ENCODE measurements at regions not wholly inside any gene's neighbourhood (a gene's known extent, or its start where the extent isn't known, plus 50 kb on each side); places are given as distances from the start of the nearest gene placed in this dataset.
"Not testable (repeated sequence)": the region's sequence is repeated elsewhere in the genome, so short reads cannot be mapped to it uniquely, and the experiment has no call there.

GRCh38 chr15:22651179-22651578 is 135.3 kb upstream of the NIPA1 start:
- not testable (repeated sequence) for TF ChIP-seq BHLHE40 (IDR thresholded peaks at IDR 0.05; ENCODE audit: borderline replicate concordance); SUZ12 (IDR thresholded peaks at IDR 0.05); FOXM1 (IDR thresholded peaks at IDR 0.05; ENCODE audit: borderline replicate concordance); NFRKB (IDR thresholded peaks at IDR 0.05); TARDBP (IDR thresholded peaks at IDR 0.05); FOXK2 (IDR thresholded peaks at IDR 0.05); ELF4 (IDR thresholded peaks at IDR 0.05); HDGF (IDR thresholded peaks at IDR 0.05; ENCODE audit: borderline replicate concordance); ZNF384 (IDR thresholded peaks at IDR 0.05)

Data from HEK293T (cell line).